Renal cortex interstitium (tissue), 11 donors: ENCODE measurements at regions not wholly inside any gene's neighbourhood (a gene's known extent, or its start where the extent isn't known, plus 50 kb on each side); places are given as distances from the start of the nearest gene placed in this dataset.
A peak's percentile ranks its signal among the peaks of the same experiment; 100 is the strongest.
"Not testable (repeated sequence)": the region's sequence is repeated elsewhere in the genome, so short reads cannot be mapped to it uniquely, and the experiment has no call there.

ENCODE experiments used
- DNase-seq, 11 donors: peaks; one replicate each; pipeline ENCODE4 v3.0.0-alpha.2; 2013; ENCODE audit warnings: low read depth in 9 of 11, low spot score in 4 of 11; ENCODE audit errors: extremely low read depth in 1 of 11

DNA sequence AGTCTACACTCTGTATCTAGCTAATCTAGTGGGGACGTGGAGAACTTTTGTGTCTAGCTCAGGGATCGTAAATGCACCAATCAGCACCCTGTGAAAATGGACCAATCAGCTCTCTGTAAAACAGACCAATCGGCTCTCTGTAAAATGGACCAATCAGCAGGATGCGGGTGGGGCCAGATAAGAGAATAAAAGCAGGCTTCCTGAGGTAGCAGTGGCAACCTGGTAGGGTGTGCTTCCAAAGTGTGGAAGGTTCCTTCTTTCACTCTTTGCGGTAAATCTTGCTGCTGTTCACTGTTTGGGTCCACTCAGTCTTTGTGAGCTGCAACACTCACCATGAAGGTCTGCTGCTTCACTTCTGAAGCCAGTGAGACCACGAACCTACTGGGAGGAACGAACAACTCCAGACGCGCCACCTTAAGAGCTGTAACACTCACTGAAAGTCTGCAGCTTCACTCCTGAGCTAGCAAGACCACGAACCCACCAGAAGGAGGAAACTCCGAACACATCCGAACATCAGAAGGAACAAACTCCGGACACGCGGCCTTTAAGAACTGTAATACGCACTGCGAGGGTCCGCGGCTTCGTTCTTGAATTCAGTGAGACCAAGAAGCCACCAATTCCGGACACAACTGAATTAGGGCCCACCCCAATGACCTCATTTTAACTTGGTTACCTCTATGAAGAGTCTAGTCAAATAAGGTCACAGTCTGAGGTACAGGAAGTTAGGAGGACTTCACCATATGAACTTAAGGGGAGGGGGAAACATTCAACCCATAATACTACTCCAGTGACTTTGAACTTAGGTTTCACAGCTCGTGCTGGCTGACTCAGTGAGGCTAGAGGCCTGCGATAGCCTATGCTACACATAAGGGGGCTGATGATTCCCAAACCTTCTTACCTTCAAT, 59.8 kb upstream of the LPGAT1 start:
- DNase-seq = not testable (repeated sequence)

DNA sequence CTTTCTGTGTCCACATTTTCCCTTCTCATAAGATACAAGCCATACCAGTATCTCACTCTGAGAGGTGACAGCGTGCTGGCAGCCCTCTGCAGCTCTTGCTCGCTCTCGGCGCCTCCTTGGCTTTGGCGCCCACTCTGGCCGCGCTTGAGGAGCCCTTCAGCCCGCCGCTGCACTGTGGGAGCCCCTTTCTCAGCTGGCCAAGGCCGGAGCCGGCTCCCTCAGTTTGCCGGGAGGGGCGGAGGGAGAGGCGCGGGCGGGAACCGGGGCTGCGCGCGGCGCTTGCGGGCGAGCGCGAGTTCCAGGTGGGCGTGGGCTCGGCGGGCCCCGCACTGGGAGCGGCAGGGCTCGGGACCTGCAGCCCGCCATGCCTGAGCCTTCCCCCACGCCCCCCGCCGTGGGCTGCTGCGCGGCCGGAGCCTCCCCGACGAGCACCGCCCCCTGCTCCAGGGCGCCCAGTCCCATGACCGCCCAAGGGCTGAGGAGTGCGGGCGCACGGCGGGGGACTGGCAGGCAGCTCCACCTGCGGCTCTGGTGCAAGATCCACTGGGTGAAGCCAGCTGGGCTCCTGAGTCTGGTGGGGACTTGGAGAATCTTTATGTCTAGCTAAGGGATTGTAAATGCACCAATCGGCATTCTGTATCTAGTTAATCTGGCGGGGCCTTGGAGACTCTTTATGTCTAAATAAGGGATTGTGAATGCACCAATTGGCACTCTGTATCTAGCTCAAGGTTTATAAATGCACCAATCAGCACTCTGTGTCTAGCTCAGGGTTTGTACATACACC, 58.9 kb upstream of the LPGAT1 start:
- not testable (repeated sequence) for DNase-seq

GRCh38 chr1:211886551-211886950, 56.0 kb upstream of the LPGAT1 start:
- DNase-seq = no peak

GRCh38 chr1:211885747-211886522, 55.4 kb upstream of the LPGAT1 start:
- peak in 8 of 11 donors; percentile 15 to 46 (median 26) for DNase-seq

- no peak for DNase-seq
Observed at GRCh38 chr1:211882381-211883004, 51.9 kb upstream of the LPGAT1 start.
